Hematopoietic multipotent progenitor cell treated with erythropoietin and hydrocortisone succinate and interleukin-3 and kit ligand, for 4 days (in vitro differentiated cells): ENCODE measurements at regions not wholly inside any gene's neighbourhood (a gene's known extent, or its start where the extent isn't known, plus 50 kb on each side); places are given as distances from the start of the nearest gene placed in this dataset.
A peak's percentile ranks its signal among the peaks of the same experiment; 100 is the strongest.

Experiments
- DNase-seq: peaks from one replicate; pipeline ENCODE4 v3.0.0-alpha.2; 2015

DNA sequence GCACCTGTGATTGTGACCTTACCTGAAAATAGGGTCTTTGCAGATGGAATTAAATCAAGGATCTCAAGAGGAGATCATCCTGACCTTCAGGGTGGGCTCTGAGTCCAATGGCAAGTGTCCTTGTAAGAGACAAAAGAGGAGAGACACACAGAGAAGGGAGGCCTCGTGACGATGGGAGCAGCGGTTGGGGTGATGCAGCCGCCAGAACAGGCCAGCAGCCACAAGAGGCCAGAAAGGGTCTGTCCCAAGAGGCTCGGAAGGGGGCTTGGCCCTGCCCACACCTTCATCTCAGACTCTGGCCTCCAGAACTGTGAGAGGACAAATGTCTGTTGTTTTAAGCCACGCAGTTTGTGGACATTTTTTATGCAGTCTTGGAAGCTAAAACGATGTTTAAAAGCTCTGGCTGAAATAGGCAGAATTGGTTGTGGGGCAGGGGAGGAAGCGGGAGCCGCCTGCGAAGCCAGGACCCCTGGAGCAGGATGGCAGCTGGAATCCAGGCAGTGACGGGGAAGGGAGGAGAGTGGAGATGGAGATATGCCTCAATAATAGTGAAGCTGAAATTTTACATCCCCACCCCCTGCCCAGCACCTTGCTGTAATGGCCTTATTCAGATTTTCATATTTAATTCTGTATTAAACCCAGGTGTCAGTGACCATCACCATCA, 216.4 kb downstream of the ANKRD60 start:
- no peak for DNase-seq

DNA sequence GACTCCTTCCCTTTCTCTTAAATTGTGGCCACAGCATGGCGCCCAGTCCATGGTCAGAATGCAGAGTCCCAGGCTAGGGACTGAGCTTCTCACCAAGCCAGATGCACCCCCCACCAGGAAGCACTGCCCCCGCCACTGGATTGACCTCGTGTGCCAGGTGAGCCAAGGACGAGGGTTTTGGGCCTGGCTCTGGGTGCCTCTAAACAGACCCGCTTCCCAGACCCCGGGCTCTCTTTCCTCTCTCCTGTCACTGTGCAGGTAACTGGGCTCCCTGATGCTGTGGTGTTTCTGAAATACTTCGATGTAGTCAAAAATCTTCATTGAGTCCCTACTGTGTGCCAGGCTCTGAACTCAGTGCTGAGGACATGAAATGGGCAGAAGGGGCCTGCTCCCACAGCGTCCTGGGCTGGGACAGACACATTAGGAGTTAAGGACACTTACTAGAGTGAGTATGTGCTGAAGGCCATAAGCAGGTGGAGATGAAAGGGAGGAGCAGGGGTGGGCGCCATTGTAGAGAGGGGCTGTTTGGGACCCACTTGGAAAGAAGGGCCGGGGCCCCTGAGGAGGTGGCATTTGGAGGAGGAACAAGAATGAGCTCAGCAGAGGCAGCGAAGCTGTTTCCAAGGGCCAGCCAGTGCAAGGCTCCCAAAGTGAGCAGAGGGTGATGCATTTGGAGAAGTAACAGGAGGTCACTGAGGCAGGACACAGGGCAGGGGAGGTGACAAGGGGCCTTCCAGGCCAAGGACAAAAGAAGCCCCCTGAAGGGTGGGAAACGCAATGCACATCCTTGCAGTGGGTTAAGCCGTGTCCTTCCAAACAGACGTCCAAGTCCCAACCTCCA, 217.1 kb downstream of the ANKRD60 start:
- DNase-seq: no peak

GRCh38 chr20:58010666-58011065, 217.8 kb downstream of the ANKRD60 start:
- DNase-seq: no peak

DNA sequence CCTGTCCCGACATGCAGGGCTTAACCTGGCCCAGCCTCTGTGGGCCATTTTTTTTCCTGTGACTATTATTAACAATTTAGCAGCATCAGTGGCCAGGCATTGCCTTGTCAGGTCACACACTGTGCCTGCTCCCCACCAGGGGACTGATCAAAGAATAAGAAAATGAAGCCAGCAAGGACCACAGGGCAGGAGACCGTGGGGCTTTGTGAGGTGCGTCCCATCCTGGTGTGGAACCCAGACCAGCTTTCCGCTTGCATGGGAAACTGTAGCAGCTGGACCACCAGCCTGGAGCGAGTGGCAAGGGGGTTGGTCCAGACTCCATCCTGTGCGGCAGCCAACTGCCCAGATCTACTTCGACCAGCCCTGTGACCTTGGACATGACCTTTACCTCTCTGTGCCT, 218.3 kb downstream of the ANKRD60 start:
- no peak for DNase-seq

- DNase-seq: no peak
These were observed 219.6 kb downstream of the ANKRD60 start for GRCh38 chr20:58008866-58009265.

- no peak for DNase-seq
These were observed 220.0 kb downstream of the ANKRD60 start for GRCh38 chr20:58008413-58008812.

DNA sequence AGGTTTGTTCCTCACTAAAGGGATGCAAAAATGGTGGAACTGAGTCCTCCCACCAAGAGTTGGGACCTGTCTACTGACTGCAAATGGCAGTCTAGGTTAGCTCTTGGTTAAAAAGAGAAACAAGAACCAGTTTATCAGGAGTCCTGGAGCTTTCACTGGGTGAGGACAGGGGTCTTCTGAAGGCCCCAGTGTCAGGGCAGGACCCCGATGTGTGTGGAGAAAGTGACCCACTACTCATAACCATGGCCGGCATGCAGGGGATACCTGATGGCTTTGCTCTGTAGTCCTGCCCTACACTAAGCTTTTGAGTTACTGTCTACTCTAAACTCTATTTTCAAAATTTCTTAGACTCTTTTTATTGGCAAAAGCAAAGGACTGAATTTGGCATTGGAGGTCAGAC, 220.5 kb downstream of the ANKRD60 start:
- DNase-seq: no peak

- peak; percentile 7 for DNase-seq
These were observed 221.8 kb downstream of the ANKRD60 start for GRCh38 chr20:58006346-58007316.

GRCh38 chr20:58005581-58006345, 222.7 kb downstream of the ANKRD60 start:
- DNase-seq: no peak

DNA sequence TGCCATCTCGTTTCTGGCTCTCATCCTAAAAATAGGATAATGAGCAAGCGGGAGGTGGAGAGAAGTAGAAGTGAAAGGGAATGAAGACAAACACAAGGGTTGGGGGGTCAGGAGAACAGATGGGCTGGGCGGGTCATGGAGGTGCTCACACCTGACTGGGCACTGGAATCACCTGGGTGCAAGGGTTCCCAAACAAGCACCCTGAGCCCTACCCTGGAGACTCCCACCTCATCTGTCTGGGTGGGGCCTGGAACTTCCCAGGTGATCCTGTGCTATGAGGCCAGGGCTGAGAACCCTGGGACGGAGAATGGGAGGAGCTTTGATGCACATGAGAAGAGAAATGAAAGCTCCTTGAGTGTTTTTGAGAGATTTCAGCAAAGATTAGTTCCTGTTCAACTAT, 223.6 kb downstream of the ANKRD60 start:
- no peak for DNase-seq

DNA sequence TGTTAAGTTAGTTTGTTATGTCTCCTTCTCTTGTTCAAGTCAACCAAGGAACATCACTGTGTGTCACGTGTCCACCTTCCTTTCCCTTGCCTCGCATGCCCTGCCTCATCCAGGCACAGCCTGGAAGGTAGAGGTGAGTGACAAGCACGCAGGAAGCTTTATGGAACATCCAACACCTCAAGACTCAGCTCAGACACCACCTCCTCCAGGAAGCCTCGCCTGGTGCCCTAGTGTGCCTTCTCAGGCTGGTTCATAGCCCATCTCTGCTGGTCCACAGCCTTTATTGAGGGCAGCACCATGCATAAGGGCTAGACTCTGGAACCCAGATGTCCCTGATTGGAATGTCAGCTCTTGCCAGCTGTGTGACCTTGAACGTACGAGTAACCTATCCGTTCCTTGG, 224.3 kb downstream of the ANKRD60 start:
- no peak for DNase-seq

- DNase-seq: peak; percentile 5
These were observed 224.9 kb downstream of the ANKRD60 start for GRCh38 chr20:58003525-58003924.

DNA sequence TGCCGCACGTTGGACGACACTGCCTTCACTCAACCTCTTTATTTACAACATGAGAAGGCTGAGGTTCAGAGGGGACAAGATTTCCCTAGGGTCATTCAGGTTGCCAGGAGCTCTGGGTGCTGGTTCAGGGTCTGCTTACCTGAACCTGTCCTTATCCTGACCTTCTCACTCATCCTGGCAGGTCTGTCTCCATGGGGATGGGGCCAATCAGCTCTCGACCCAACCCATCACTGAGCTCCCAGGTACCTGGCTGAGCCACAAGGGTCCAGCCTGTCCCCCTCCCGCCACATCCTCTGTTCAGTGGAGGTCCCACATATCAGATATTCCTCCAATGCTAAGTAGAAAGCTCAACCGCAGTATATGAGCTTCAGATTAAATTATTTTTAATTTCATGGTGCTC, 225.6 kb downstream of the ANKRD60 start:
- no peak for DNase-seq

DNA sequence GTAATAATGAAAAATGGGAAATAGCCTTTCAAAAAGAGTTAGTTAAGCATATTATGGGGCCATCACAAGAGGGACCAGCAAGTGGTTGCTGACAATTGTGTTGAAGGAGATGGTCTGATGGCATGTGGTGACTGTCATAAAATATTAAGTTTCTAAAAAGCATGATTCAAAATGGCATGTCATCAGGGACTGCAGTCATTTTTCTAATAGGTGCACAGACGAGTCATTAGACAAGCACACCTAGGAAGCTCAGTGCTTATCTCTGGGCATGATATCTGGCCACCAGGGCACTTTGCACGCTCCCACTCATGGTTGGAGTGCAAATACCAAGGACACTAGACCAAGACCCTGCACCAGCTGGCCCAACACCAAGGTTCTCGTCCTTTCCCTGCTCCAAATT, 226.5 kb downstream of the ANKRD60 start:
- no peak for DNase-seq

GRCh38 chr20:58001381-58001780, 227.1 kb downstream of the ANKRD60 start:
- no peak for DNase-seq

DNA sequence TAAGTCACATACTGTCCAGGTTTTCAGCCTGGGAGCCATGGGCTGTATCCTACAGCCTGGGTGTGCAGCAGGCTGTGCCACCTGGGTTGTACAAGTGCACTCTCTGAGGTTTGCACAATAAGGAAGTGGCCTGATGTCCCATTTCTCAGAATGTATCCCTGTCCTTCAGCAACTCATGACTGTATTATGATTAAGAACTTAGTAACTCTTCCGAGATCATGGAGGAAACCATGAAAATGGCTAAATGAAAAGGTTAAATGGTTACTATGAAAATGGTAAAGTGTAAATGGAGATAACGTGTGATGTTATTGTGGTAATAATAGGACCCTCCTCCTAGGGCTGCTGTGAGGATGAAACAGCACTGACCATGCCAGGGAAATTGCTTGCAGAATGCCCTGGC, 227.6 kb downstream of the ANKRD60 start:
- no peak for DNase-seq

- peak; percentile 65 for DNase-seq
These were observed 228.9 kb downstream of the ANKRD60 start for GRCh38 chr20:57999465-58000111.

- no peak for DNase-seq
These were observed 229.4 kb downstream of the ANKRD60 start for GRCh38 chr20:57998981-57999464.

DNA sequence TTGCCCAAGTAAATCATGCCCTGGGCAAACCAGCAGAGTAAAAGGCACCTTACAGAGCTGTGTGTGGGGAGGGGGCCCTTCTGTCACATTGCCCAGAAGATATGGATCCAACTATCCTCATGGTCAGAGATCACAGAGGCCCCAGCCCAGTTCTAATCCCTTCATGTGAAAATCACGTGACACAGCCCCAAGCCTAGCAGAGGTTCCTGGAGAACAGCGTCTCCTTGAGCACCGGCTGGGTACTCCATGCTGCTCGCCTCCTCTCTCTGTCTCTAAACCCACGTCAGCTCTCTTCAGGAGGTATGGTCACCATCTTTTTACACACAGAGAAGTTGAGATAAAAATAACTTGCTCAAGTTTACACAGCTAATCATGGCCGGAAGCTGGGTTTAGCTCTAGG, 230.2 kb downstream of the ANKRD60 start:
- DNase-seq: no peak

GRCh38 chr20:57996936-57997890, 231.2 kb downstream of the ANKRD60 start:
- DNase-seq: peak; percentile 53

DNA sequence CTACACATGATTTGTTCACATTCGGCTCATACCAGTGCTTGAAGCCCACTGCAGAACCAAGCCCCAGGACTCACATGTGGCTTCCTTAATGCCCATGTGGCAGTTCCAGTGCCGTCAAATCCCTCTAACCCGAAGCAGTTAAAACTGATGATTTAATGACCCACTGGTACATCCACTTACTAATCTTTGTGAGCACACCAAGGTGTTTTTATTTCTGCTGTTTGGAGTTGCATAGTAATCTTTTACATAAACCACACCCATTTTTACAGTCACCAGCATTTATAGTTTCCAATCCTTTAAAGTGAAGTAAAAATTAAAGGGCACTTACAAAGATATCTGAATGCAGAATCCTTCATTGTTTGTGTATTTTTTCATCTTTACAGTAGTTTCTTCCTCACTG, 232.0 kb downstream of the ANKRD60 start:
- DNase-seq: no peak
